ENCODE measurements at regions not wholly inside any gene's neighbourhood (a gene's known extent, or its start where the extent isn't known, plus 50 kb on each side); places are given as distances from the start of the nearest gene placed in this dataset.

DNA sequence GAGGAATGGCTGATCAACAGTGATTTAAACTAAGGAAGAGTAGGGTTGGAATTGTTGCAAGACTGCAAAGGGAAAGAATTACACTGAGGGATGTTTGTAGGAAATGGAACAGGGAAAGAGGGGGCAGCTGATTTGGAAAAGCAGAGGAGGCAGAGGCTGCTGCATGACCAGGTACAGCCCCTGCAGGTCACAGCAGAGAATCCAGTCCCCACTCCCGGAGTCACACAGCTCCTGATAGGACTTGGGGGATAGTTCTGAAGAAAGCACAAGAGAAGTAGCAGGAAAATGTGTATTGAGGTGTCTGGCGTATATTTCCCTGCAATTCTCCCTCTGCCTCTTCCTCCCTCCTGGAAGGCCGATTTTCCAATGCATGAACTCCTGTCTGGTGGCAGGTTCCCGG is 92.5 kb upstream of the PDE10A start:
- no peak for DNase-seq (ENCODE audit: low read depth in 2 of 2)

DNA sequence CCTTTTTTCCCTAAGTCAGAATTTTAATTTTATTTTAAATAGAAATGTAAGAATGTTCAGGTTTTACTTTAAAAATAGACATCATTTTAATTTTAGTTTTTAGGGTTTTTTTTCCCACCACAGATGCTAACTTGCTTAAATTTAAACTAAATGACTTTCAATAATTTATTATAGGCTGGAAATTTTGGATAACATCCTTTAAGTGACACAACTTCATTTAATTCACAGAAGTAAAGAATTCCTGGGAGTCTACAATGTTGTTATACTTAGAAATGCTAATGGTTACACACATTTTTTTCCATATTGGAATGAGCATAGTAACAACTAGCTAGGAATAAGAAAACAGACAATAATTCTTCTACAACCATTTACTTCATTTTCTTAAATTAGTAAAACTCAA is 90.5 kb upstream of the PDE10A start:
- DNase-seq (ENCODE audit: low read depth in 2 of 2), result no peak

DNA sequence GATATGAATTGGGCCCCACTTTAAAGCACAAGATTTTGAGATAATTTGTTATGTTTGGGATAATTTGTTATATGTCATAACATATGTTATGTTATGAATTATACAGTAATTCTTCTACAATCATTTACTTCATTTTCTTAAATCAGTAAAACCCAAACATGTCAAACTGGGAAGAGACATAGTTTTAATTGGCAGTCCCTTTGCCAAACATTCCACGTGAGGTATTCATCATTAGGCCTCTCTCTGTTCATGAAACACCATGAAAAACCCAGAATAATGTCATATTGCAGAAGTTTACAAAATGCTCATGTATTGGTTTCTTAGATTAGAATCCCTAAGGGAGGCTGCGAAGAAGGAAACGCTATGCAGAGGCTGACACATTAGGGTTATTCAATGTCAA is 89.4 kb upstream of the PDE10A start:
- no peak for DNase-seq (ENCODE audit: low read depth in 2 of 2)

DNA sequence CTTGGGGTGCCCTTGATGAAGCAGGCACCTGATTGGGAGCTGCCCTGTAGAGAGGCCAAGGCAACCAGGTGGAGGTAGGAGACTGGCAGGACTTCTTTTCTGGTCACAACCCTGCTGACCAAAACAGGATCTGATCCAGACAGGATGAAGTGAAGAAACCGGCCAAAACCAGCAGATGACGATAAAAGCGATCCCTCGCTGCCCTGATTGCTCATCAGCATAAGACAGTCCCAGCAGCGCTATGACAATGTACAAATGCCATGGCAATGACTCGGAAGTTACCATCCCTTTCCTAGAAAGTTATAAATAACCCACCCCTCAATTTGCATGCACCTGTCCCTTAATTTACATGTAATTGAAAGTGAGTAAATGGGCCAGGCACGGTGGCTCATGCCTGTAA is 88.4 kb upstream of the PDE10A start:
- DNase-seq (ENCODE audit: low read depth in 2 of 2), result no peak

DNA sequence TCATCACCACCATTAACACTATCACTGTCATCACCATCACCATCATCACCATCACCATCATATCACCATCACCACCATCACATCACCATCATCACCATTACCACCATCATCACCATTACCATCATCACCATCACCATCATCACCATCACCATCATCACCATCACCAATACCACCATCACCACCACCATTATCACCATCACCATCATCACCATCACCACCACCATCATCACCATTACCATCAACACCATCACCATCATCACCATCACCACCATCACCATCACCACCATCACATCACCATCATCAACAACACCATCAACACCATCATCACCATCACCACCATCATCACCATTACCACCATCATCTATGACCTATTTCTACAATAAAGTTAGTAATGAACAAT is 86.1 kb upstream of the PDE10A start:
- DNase-seq (ENCODE audit: low read depth in 2 of 2), result no peak

DNA sequence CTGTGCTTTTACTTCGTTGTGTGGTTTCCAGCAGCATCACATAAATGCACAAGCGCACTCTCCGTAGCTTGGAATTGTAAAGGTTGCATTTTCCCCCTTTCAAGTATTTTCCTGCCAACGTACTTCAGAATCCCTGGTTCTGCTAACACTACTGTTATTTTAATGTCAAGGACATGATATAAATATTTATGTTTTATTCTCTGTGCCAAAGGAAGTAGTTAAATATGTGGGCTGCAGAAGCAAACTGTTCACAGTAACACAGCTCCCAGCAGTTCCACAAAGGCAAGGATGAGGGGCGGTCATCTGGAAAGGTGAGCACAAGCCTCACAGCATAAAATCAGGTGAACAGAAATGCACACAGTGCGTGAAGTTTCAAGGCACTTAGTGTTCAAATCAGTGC is 85.3 kb upstream of the PDE10A start:
- DNase-seq (ENCODE audit: low read depth in 2 of 2), result no peak

DNA sequence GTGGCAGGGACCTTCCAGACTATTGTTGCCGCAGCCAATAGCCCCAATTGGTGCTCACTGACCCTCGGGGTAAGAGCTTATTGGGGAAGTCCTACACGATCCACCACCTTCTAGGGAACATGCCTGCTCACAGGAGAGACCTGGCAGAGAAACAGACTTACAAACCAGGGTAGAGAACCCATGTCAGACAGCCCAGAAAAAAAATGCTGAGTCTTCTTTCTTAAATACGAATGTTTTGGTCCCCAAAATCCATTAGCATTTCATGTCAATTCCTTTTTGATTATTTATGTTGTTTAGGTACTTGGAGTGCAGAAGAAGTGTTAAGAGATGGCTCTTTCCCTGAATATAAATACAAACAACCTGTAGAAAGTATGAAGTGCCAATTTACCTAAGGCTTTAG is 84.9 kb upstream of the PDE10A start:
- DNase-seq (ENCODE audit: low read depth in 2 of 2), result no peak

DNA sequence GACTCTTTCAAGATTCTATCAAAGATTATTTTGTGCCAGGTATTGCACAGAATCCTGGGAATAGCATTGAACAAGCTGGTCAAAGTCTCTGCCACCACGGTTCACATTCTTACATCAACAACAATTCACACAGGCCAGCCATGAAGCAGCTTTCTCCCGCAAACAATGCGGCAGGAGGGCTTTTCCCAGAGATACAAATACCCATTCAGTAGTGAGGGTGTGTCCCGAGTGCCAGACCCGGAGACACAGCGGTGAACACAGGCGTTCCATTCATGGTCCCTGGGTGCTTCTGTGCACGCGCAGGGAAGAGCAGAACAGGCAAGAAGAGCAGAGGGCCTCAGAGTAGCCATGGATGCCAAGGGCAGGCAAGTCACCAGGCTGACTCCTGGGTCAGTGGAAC is 83.3 kb upstream of the PDE10A start:
- DNase-seq (ENCODE audit: low read depth in 2 of 2), result no peak

DNA sequence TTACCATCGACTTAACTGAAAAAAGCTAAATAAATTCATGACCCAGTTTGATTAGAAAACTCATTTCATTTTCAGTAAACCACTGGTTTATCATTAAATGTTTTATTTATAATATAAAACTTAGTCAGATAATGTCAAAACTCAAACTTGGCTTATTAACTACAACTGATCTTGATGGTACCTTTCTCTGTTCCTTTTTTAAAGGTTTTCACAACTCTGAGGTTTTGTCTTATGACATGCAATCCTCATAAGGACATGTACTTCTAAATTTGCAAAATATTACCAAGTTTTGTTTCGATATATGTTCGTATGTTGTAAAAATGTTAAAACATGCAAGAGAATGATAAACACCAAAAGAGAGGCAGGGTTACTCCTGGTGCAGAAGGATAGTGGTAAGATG is 82.5 kb upstream of the PDE10A start:
- DNase-seq (ENCODE audit: low read depth in 2 of 2), result no peak

DNA sequence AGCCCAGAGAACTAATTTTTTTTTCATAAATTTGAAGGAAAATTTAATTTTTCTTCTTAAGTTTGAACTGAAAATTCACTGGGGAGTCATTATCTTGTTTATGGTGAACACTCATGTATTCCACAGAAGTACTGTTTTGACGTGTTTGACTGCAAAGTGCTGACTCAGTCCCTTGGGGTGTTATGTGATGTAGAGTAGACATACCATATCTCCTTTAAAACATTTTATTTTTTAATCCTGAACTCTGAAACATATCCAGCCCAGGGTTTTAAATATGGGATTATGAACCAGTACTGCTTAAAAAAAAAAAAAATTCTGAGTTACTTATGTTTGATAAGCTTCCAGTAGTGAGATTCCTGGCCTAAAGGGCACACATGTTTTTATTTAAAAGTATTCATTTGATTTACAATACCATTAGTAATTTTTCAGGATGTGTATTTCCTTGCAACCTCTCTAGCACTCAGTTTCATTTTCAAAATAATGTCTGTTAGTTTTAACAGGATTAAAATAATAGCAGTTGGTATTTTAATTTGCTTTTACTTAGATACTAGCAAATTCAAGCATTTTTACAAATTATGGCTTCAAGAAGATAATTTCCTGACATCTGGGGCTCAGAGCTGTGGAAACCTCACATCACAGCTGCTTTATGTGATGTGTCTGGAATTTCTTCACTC is 81.7 kb upstream of the PDE10A start:
- no peak for DNase-seq (ENCODE audit: low read depth in 2 of 2)

DNA sequence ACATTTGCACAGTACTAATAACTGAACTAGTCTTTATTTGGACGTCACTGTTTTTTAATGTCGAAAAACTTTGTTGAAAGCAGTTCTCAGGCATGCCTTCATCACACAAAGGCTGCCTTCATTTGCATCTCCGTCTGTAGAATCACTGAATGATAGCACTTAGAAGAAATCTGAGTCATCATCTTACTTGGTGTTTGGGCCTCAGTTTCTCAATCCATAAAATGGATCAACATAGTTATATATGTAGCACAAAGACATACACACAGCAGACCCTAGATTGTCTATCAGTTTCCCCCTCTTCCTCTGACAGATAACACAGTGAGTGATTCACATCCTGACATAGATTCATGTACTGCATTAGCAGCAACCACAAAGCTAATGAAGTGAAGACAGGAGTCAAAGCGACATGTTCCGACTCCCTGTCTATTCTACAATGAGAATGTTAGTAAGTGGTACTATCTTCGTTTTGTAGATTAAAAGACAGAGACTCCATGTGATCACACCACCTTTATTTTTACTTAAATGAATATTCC is 80.4 kb upstream of the PDE10A start:
- DNase-seq (ENCODE audit: low read depth in 2 of 2), result no peak

DNA sequence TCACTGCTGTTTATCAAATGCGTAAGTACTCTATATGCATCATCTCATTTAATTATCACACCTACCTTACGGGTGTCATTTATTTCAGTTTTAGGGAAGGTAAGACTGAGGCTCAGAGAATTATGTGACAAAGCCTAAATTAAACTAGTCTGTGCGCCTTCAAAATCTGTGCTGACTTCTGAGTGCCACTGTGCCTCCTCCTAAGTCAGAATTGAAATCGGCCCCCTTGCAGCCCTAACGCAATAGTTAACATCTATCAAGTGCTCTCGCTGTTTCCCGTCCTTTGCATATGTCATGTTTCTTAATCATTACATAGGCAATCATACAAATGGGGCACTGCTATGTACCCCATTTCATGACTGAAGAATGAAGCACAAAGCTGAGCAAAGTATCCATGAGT is 79.0 kb upstream of the PDE10A start:
- no peak for DNase-seq (ENCODE audit: low read depth in 2 of 2)

DNA sequence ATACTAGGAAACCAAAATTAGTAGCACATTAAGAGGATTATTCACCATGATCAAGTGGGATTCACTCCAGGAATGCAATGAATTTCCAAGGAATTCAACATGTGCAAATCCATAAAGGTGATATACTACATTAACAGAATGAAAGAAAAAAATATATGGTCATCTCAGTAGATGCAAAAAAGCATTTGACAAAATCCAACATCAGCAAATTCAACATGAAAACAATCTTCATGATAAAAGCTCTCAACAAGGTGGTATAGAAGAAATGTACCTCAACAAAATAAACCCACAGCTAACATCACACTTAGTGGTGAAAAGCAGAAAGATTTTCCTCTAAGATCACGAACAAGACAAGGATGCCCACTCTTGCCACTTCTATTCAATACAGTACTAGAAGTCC is 74.4 kb upstream of the PDE10A start:
- no peak for DNase-seq (ENCODE audit: low read depth in 2 of 2)

DNA sequence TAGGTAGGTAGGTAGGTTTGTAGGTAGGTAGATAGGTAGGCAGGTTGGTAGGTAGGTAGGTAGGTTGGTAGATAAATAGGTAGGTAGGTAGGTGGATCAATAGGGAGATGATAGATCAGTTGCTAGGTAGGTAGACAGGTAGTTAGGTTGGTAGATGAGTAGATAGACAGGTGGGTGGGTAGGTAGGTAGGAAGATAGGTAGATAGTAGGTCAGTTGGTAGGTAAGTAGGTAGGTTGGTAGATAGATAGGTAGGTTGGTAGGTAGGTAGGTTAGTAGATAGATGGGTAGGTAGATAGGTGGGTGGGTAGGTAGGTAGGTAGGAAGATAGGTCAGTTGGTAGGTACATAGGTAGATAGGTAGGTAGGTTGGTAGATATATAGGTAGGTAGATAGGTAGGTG is 72.0 kb upstream of the PDE10A start:
- DNase-seq (ENCODE audit: low read depth in 2 of 2), result no peak

DNA sequence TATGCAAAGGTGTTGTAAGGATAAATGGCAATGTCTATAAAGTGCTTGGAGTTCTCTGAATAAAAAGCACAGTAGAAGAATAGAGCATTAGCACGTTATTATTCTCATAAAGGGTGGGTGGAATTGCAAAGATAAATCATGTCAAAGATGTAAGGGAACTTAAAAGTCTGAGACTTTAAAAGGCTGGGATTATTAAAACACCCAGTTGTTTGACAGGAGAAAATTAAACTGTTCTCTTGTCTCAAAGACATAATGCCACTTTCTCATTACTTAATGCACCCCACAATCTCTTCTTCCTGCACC is 70.4 kb upstream of the PDE10A start:
- DNase-seq (ENCODE audit: low read depth in 2 of 2), result no peak

DNA sequence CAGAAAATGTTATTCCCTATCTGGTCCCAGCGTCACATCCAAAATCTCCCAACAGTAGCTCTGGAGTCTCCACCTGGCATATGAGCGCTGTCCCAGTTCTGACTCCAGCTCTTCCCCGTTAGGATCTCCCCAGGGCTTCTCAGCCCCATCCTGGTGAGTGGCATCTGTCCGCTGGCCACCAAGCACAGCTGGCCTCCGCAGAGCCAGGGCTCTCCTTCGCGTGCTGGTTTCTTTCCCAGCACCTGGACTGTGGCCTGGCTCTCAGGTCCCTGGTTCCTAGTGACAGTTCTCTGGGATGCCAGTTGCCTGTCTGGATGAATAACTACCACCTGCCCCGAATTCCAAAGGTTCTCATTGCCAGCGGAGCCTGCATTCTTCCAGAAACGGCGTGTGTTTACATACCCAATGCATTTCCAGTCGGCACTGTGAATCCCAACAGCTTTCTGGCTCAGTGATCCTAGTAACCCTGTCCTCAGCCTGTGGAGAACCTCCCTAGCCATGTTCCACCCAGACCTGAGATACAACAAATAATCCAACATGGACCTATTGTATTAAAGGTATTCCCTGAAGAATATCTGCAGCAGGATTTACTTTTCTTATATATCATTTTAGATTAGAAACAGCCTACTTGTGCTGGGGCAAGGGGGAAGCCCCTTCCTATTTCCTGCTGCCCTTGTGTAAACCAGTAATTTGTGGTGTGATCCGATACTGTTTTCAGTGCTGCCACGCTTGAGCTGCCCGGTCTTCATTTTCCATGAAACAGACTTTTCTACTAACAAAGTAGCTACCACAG is 69.9 kb upstream of the PDE10A start:
- DNase-seq (ENCODE audit: low read depth in 2 of 2), result no peak

DNA sequence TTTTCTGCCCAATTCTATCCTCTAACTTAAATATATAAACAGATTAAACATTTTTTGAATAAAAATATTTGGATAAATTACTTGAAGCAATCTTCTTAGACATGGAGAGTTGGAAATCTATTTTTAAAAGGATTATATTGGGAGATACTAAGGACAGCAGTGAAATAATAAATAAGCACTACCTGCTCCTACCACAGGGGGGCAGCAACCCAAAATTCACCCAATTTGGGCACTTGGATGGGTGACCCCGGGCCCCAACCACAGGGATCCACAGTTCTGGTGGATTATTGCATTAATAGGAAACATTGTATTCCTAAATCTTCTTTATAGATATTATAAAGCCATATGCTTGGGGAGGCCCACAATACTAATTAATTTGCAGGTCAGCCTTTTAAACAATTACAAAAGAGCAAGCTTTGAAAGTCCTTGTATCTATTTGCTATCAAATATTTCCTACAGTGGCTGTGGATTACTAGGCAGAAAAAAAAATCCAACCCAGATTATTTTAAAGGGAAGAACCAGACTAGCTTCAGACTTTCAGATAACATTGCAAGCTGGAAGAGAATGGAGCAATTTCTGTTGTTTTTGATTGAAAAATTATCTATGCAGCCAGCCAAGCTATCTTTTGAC is 66.4 kb upstream of the PDE10A start:
- peak in 1 of 2 donors; percentile 5 for DNase-seq (ENCODE audit: low read depth in 2 of 2)

DNA sequence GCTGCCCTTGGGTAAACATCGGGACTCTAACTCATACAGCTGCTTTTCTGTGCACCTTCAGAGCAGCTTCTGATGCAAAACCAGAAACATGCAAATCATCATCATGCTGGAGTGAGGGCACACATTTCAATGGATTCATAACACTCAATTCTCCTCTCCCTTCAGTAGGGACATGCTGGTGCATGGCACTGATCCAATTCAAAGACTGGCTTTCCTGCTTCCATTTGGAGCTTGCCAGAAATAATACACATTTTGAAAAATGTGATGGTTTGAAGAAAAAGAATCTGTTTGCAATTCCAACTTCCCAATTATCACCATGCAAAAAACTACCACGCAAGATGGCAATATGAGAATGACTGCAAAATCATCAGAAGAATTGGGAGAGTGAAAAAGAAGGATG is 65.2 kb upstream of the PDE10A start:
- no peak for DNase-seq (ENCODE audit: low read depth in 2 of 2)

DNA sequence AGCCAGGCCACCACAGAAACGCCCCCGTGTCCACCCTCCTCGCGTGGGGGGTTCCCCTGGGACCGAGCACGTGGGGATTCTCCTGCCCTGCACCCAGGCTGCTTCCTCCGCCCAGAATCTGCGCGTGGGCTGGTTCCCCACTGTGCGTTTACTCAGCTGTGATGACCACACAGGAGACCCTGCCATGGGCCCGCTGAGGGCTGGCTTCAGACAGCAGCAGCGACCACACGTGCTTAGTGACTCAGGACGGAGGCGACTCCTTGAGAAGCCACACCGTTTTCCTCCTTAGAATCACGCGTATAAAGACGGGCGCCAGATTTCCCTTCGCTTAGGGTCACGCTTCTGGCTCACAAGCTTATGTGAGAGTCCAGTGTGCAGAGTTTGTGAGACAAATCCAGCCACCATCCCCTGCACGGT is 63.9 kb upstream of the PDE10A start:
- DNase-seq (ENCODE audit: low read depth in 2 of 2), result no peak

DNA sequence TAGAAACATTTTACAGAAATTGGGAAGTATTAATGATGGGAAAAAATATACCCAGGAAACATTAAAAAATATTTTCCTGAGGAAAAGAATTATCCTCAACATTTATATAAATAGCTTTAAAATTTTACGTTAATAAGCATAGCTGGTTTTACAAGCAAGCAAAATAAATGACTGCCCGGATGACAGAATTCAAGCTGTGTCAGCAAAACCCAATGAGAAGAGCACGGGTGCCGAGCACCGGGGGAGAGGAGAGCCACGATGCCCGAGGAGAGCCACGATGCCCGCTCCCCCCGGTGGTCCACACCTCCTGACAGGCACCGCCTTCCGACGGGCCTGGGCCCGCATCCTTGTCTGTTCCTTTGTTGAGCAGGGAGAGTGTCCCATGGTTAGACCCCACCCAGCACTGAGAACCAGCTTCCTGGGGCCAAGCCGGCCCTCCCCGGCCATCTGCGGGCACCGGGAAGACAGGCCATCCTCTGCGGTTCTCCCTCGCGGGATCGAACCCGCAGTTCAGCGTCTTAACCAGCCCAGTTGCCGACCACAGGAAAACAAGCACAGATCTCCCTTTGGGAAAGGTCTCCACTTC is 63.3 kb upstream of the PDE10A start:
- DNase-seq (ENCODE audit: low read depth in 2 of 2), result no peak

DNA sequence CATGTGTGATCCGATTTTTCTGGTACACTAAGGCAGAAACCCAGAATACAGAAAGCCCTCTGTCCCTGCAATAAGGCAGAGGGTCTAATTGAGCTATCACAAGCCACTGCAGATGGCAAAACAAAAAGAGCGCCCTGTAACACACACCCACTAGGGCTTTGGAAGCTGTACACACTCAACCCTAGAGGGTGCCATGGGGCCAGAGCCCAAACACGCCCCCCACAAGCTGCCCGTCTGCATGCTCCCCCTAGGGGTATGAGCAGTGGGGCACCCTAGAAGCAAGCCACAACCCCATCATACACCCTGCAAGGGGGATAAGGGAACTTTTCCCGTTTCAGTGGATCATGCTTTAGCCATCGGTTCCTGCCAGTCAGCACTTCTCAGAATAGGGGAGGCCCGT is 62.2 kb upstream of the PDE10A start:
- DNase-seq (ENCODE audit: low read depth in 2 of 2), result no peak

DNA sequence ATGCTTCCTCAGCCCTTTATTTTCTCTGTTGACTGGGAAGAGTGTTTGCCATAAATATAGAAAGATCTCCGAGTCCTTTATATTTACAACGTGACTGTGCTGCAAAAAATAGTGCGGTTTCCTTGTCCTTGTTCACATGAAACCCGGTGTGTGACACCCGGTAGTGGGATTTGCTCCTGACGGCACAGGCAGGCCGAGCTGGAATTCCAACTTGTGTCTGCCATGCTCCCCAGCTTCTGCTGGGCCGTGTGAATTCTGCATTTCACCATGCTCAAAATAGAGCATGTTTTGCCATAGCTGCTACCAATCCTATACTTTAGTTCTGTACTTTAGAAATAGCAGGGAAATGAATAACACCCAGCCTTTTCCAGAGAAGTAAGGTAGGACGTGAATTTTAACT is 60.3 kb upstream of the PDE10A start:
- DNase-seq (ENCODE audit: low read depth in 2 of 2), result no peak

DNA sequence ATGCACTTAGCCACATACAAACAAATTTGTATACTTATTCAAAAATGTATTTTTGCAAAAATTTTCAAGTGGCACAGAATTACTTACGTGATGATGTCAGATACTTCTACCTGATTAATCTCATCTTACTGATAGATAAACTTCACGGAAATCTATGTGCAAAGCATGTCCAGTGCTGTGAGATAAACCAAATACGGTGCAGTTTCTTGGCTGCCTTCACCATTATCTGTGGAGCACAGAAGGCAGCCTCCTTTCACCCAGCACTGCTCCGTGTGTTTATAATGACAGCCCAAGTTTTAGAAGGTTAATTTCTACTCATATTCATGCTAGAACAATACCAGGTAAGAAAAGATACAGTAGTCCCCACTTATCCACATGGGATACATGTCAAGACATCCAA is 59.0 kb upstream of the PDE10A start:
- no peak for DNase-seq (ENCODE audit: low read depth in 2 of 2)
